ENCODE measurements at regions not wholly inside any gene's neighbourhood (a gene's known extent, or its start where the extent isn't known, plus 50 kb on each side); places are given as distances from the start of the nearest gene placed in this dataset.

DNA sequence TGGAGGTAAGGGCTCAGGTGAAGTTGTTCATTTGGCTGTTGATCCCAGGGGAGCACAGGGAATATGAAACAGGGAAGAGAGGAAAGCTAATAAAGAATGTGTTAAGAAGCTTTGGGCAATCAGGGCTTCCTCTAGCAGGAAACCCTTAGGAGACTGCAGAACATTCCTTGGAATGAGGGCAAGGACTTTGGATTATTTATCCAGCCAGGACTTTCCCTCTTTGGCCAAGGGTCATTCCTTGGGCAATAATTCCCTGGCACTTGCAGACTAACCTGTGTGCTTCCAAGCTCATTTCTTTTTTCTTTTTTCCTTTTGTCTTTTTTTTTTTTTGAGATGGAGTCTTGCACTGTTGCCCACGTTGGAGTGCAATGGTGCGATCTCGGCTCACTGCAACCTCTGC lies 209.2 kb upstream of the MAP3K1 start:
- no peak overlapping the region for H3K27ac ChIP-seq (ENCODE audit: low read depth, low read length)
- no peak overlapping the region for H2AFZ ChIP-seq (ENCODE audit: low read length)
- no peaks in the 10 kb centered on the region for H3K36me3 ChIP-seq (ENCODE audit: insufficient read depth, low read length)
- H3K27me3 ChIP-seq (ENCODE audit: insufficient read depth, low read length), result peaks cover 3% of the 10 kb centered on the region
- no peaks in the 10 kb centered on the region for H4K20me1 ChIP-seq (ENCODE audit: insufficient read depth, low read length)
- H3K4me1 ChIP-seq (ENCODE audit: insufficient read depth, low read length), result peaks cover 3% of the 10 kb centered on the region
- no peak overlapping the region for H3K4me2 ChIP-seq (ENCODE audit: insufficient read depth, low read length)
- no peak overlapping the region for H3K4me3 ChIP-seq (ENCODE audit: insufficient read depth, low read length)
- no peaks in the 10 kb centered on the region for H3K9me3 ChIP-seq (ENCODE audit: low read depth, low read length)
- no peak for TF ChIP-seq CTCF (IDR thresholded peaks at IDR 0.05; ENCODE audit: extremely low read depth, low read depth, low read length)
- DNase-seq (ENCODE audit: insufficient read length, low spot score, missing footprints), result no peak
- no peaks in the 10 kb centered on the region for H3K79me2 ChIP-seq (ENCODE audit: insufficient read depth, low read length)

DNA sequence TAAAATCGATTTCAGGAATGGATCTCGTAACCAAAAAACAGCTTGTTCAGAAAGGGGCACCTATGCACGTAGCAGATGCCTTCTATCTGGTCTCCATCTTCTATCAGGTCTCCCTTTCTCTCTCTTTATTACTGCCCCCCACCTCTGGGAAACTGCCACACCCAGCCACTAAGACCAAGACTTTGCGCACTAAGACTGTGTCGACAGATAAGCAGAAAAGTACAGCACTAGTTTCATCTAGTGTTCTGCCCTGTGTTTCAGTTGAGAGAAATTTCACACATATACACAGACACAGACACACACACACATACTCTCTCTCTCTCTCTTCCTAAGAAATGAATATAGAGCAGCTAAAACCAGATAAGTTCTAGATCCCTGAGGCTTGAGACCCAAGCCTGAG lies 210.1 kb upstream of the MAP3K1 start:
- no peak for TF ChIP-seq CTCF (IDR thresholded peaks at IDR 0.05; ENCODE audit: extremely low read depth, low read depth, low read length)
- H2AFZ ChIP-seq (ENCODE audit: low read length), result no peak overlapping the region
- no peaks in the 10 kb centered on the region for H3K36me3 ChIP-seq (ENCODE audit: insufficient read depth, low read length)
- no peak overlapping the region for H3K4me2 ChIP-seq (ENCODE audit: insufficient read depth, low read length)
- H3K4me3 ChIP-seq (ENCODE audit: insufficient read depth, low read length), result no peak overlapping the region
- no peaks in the 10 kb centered on the region for H3K79me2 ChIP-seq (ENCODE audit: insufficient read depth, low read length)
- H4K20me1 ChIP-seq (ENCODE audit: insufficient read depth, low read length), result no peaks in the 10 kb centered on the region
- H3K4me1 ChIP-seq (ENCODE audit: insufficient read depth, low read length), result peaks cover 3% of the 10 kb centered on the region
- H3K9me3 ChIP-seq (ENCODE audit: low read depth, low read length), result no peaks in the 10 kb centered on the region
- no peak for DNase-seq (ENCODE audit: insufficient read length, low spot score, missing footprints)
- H3K27ac ChIP-seq (ENCODE audit: low read depth, low read length), result no peak overlapping the region
- H3K27me3 ChIP-seq (ENCODE audit: insufficient read depth, low read length), result peaks cover 3% of the 10 kb centered on the region

DNA sequence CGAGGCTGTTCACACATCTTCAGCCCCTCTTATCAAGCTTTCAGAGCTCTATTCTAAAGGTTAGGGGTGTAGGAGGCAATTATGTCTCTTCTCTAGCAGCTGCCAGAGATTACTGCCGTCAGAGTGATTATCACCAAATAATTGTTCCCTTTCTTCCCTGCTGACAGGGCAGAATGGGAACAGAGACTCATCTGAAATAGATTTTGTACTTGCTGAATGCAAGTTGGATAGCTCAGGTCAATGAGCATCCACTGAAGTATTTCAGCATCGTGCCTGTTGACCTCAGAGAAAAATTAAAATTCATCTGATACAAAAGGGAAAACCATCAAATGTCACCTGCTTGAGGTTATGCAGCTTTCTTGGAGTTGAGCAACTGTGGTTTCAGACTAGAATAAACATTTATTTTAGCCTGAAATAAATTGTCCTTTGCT lies 213.7 kb upstream of the MAP3K1 start:
- DNase-seq (ENCODE audit: insufficient read length, low spot score, missing footprints), result no peak
- no peak overlapping the region for H3K27ac ChIP-seq (ENCODE audit: low read depth, low read length)

GRCh38 chr5:56598941-56599340 lies 216.4 kb upstream of the MAP3K1 start:
- DNase-seq (ENCODE audit: insufficient read length, low spot score, missing footprints), result no peak
- H3K27ac ChIP-seq (ENCODE audit: low read depth, low read length), result no peak overlapping the region
- H3K9me3 ChIP-seq (ENCODE audit: low read depth, low read length), result no peaks in the 10 kb centered on the region
- H3K27me3 ChIP-seq (ENCODE audit: insufficient read depth, low read length), result no peaks in the 10 kb centered on the region
- H3K36me3 ChIP-seq (ENCODE audit: insufficient read depth, low read length), result no peaks in the 10 kb centered on the region
- H4K20me1 ChIP-seq (ENCODE audit: insufficient read depth, low read length), result no peaks in the 10 kb centered on the region
- no peaks in the 10 kb centered on the region for H3K4me1 ChIP-seq (ENCODE audit: insufficient read depth, low read length)
- no peak overlapping the region for H3K4me3 ChIP-seq (ENCODE audit: insufficient read depth, low read length)
- no peaks in the 10 kb centered on the region for H3K79me2 ChIP-seq (ENCODE audit: insufficient read depth, low read length)
- no peak overlapping the region for H2AFZ ChIP-seq (ENCODE audit: low read length)
- no peak for TF ChIP-seq CTCF (IDR thresholded peaks at IDR 0.05; ENCODE audit: extremely low read depth, low read depth, low read length)
- H3K4me2 ChIP-seq (ENCODE audit: insufficient read depth, low read length), result no peak overlapping the region

More for the DNA sequence above, 213.7 kb upstream of the MAP3K1 start:
- H3K36me3 ChIP-seq (ENCODE audit: insufficient read depth, low read length), result no peaks in the 10 kb centered on the region
- H3K9me3 ChIP-seq (ENCODE audit: low read depth, low read length), result no peaks in the 10 kb centered on the region
- no peaks in the 10 kb centered on the region for H3K4me1 ChIP-seq (ENCODE audit: insufficient read depth, low read length)
- no peaks in the 10 kb centered on the region for H3K79me2 ChIP-seq (ENCODE audit: insufficient read depth, low read length)
- no peak for TF ChIP-seq CTCF (IDR thresholded peaks at IDR 0.05; ENCODE audit: extremely low read depth, low read depth, low read length)
- no peak overlapping the region for H2AFZ ChIP-seq (ENCODE audit: low read length)
- H3K4me3 ChIP-seq (ENCODE audit: insufficient read depth, low read length), result no peak overlapping the region
- no peak overlapping the region for H3K4me2 ChIP-seq (ENCODE audit: insufficient read depth, low read length)
- no peaks in the 10 kb centered on the region for H4K20me1 ChIP-seq (ENCODE audit: insufficient read depth, low read length)
- peaks cover 3% of the 10 kb centered on the region for H3K27me3 ChIP-seq (ENCODE audit: insufficient read depth, low read length)

Data from osteoblast (primary cell).